ENCODE measurements at regions not wholly inside any gene's neighbourhood (a gene's known extent, or its start where the extent isn't known, plus 50 kb on each side); places are given as distances from the start of the nearest gene placed in this dataset.

DNA sequence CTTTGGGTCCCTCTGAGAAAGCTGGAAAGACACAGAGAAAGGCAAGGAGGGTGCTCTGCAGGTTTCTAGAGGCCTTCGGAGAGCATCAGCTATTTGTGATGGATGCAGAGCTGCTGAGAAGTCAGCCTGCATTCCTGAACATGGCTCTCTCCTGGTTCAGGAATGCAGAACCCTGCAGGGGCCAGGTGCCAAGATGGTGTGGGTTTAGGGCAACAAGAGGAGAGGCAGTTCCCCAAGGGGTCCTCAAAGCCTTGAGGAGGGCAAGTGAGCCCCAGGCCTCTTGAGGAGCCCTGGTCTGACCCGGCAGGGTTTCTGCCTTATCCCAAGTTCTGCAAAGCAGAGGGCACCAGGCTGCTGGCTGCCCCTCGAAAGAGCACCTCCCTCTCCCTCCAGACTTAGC is 93.3 kb downstream of the HS1BP3 start:
- TF ChIP-seq CTCF (conservative IDR thresholded peaks at IDR 0.05) (no peak), ZFX (IDR thresholded peaks at IDR 0.05) (no peak)

All from C4-2B (cell line).